PC-3 (cell line): ENCODE measurements at regions not wholly inside any gene's neighbourhood (a gene's known extent, or its start where the extent isn't known, plus 50 kb on each side); places are given as distances from the start of the nearest gene placed in this dataset.

Experiments
- EZH2phosphoT487 ChIP-seq: fragments of 300-600 bp; sonication (generic); IDR thresholded peaks from 2 replicates; pipeline ENCODE4 v1.6.1; 2018; ENCODE audit warnings: mild to moderate bottlenecking, antibody characterized with exemption, low read length, borderline replicate concordance
- TF ChIP-seq, protein P1 (sequence below): fragments of 300-600 bp; sonication (generic); conservative IDR thresholded peaks from 2 replicates; pipeline ENCODE4 v1.5.1; 2017; ENCODE audit warnings: antibody characterized with exemption, low read depth, mild to moderate bottlenecking, low read length

- TF ChIP-seq, protein P1, sequence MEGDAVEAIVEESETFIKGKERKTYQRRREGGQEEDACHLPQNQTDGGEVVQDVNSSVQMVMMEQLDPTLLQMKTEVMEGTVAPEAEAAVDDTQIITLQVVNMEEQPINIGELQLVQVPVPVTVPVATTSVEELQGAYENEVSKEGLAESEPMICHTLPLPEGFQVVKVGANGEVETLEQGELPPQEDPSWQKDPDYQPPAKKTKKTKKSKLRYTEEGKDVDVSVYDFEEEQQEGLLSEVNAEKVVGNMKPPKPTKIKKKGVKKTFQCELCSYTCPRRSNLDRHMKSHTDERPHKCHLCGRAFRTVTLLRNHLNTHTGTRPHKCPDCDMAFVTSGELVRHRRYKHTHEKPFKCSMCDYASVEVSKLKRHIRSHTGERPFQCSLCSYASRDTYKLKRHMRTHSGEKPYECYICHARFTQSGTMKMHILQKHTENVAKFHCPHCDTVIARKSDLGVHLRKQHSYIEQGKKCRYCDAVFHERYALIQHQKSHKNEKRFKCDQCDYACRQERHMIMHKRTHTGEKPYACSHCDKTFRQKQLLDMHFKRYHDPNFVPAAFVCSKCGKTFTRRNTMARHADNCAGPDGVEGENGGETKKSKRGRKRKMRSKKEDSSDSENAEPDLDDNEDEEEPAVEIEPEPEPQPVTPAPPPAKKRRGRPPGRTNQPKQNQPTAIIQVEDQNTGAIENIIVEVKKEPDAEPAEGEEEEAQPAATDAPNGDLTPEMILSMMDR: no peak
- TF ChIP-seq EZH2phosphoT487: no peak
These were observed 57.8 kb upstream of the GPR45 start for GRCh38 chr2:105183555-105184323.
